HG03060 (cell line): ENCODE measurements at regions not wholly inside any gene's neighbourhood (a gene's known extent, or its start where the extent isn't known, plus 50 kb on each side); places are given as distances from the start of the nearest gene placed in this dataset.

Experiments used
- ATAC-seq: cut with Tn5 transposase; IDR thresholded peaks from one replicate; pipeline ENCODE4 v1.9.1; 2021; ENCODE audit warnings: low read depth, moderate number of reproducible peaks; ENCODE audit not compliant: unreplicated experiment

GRCh38 chr13:75061909-75062308, 420.1 kb downstream of the TBC1D4 start:
- ATAC-seq = no peak

GRCh38 chr13:75055296-75055695, 426.7 kb downstream of the TBC1D4 start:
- no peak for ATAC-seq

GRCh38 chr13:75052616-75053015, 429.4 kb downstream of the TBC1D4 start:
- no peak for ATAC-seq

GRCh38 chr13:75050419-75051046, 431.4 kb downstream of the TBC1D4 start:
- ATAC-seq = no peak

- no peak for ATAC-seq
These were observed 432.1 kb downstream of the TBC1D4 start for GRCh38 chr13:75049735-75050335.

- no peak for ATAC-seq
These were observed 439.2 kb downstream of the TBC1D4 start for GRCh38 chr13:75042807-75043206.

GRCh38 chr13:75038393-75039113, 443.4 kb downstream of the TBC1D4 start:
- no peak for ATAC-seq

- ATAC-seq = no peak
These were observed 456.0 kb downstream of the TBC1D4 start for GRCh38 chr13:75025956-75026355.

- no peak for ATAC-seq
These were observed 457.4 kb downstream of the TBC1D4 start for GRCh38 chr13:75024602-75025001.

- no peak for ATAC-seq
These were observed 458.4 kb downstream of the TBC1D4 start for GRCh38 chr13:75023609-75024008.

- no peak for ATAC-seq
These were observed 460.8 kb downstream of the TBC1D4 start for GRCh38 chr13:75021151-75021550.

- ATAC-seq = no peak
These were observed 465.7 kb downstream of the TBC1D4 start for GRCh38 chr13:75016225-75016624.

- no peak for ATAC-seq
These were observed 468.2 kb downstream of the TBC1D4 start for GRCh38 chr13:75013818-75014217.

- no peak for ATAC-seq
These were observed 471.0 kb downstream of the TBC1D4 start for GRCh38 chr13:75010941-75011340.

- no peak for ATAC-seq
These were observed 473.0 kb downstream of the TBC1D4 start for GRCh38 chr13:75008926-75009325.

GRCh38 chr13:74990992-74991391, 491.0 kb downstream of the TBC1D4 start:
- no peak for ATAC-seq

- no peak for ATAC-seq
These were observed 494.8 kb downstream of the TBC1D4 start for GRCh38 chr13:74987124-74987690.

- no peak for ATAC-seq
These were observed 495.4 kb downstream of the TBC1D4 start for GRCh38 chr13:74986609-74987008.

- no peak for ATAC-seq
These were observed 502.3 kb downstream of the TBC1D4 start for GRCh38 chr13:74979703-74980102.

- no peak for ATAC-seq
These were observed 503.4 kb downstream of the TBC1D4 start for GRCh38 chr13:74978591-74978990.

- ATAC-seq = no peak
These were observed 504.5 kb downstream of the TBC1D4 start for GRCh38 chr13:74977498-74977897.

GRCh38 chr13:74975111-74975510, 506.9 kb downstream of the TBC1D4 start:
- no peak for ATAC-seq
